ENCODE measurements at regions not wholly inside any gene's neighbourhood (a gene's known extent, or its start where the extent isn't known, plus 50 kb on each side); places are given as distances from the start of the nearest gene placed in this dataset.

DNA sequence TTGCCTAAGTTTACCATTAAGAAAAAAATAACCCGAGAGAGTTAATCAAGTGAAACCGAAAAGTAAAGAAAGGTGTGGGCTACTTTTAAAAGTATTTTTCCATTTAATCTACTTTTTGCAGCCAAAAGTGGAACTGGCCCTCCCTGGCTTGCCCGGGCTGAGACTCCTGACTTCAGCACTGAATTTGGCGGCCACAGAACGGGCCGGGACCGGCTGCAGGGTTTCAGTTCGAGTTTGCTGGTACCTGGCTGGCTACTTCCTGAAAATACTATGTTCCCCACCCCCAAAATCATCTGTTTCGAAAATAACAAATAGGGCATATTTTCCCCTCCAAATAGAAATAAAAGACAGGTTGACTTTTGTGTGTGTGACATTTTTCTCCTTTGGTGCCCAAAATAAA, 173.4 kb upstream of the EXOC2 start:
- RAD21 ChIA-PET (ENCODE audit: unreplicated experiment) = no interaction called here
- TF ChIP-seq GATAD2B (conservative IDR thresholded peaks at IDR 0.05; ENCODE audit: low read depth) = no peak
- TF ChIP-seq POU2F2 (IDR thresholded peaks at IDR 0.05; ENCODE audit: borderline replicate concordance, low read depth, low read length) = no peak
- TF ChIP-seq ZNF24 (IDR thresholded peaks at IDR 0.05) = no peak
- TF ChIP-seq KDM1A (IDR thresholded peaks at IDR 0.05; ENCODE audit: borderline replicate concordance) = no peak
- no peak for TF ChIP-seq CHD2 (IDR thresholded peaks at IDR 0.05; ENCODE audit: borderline replicate concordance, low read depth, low read length)
- TF ChIP-seq CBFB (IDR thresholded peaks at IDR 0.05; ENCODE audit: low read depth) = no peak
- no peak for TF ChIP-seq ETV6 (conservative IDR thresholded peaks at IDR 0.05 in 1 of 2, IDR thresholded peaks at IDR 0.05 in 1 of 2; ENCODE audit: borderline replicate concordance in 1 of 2, low read depth in 1 of 2)
- TF ChIP-seq SREBF2 (IDR thresholded peaks at IDR 0.05; ENCODE audit: low read length) = no peak
- TF ChIP-seq, protein P1, sequence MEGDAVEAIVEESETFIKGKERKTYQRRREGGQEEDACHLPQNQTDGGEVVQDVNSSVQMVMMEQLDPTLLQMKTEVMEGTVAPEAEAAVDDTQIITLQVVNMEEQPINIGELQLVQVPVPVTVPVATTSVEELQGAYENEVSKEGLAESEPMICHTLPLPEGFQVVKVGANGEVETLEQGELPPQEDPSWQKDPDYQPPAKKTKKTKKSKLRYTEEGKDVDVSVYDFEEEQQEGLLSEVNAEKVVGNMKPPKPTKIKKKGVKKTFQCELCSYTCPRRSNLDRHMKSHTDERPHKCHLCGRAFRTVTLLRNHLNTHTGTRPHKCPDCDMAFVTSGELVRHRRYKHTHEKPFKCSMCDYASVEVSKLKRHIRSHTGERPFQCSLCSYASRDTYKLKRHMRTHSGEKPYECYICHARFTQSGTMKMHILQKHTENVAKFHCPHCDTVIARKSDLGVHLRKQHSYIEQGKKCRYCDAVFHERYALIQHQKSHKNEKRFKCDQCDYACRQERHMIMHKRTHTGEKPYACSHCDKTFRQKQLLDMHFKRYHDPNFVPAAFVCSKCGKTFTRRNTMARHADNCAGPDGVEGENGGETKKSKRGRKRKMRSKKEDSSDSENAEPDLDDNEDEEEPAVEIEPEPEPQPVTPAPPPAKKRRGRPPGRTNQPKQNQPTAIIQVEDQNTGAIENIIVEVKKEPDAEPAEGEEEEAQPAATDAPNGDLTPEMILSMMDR (IDR thresholded peaks at IDR 0.05 in 2 of 3, conservative IDR thresholded peaks at IDR 0.05 in 1 of 3; ENCODE audit: control insufficient read depth in 2 of 3, extremely low read depth in 1 of 3, insufficient read depth in 1 of 3, low read depth in 3 of 3, low read length in 3 of 3) = no peak
- ATAC-seq = no peak

More for the DNA sequence above, 173.4 kb upstream of the EXOC2 start:
- intact Hi-C loops (cut with micrococcal nuclease; ENCODE audit: unreplicated experiment) = no loop called here
- H3K9ac ChIP-seq (ENCODE audit: control insufficient read depth, insufficient read depth, low read length) = no peak overlapping the region
- H3K36me3 ChIP-seq (ENCODE audit: control insufficient read depth in 2 of 2, insufficient read depth in 2 of 2, low read length in 1 of 2) = no peaks in the 10 kb centered on the region
- H3K79me2 ChIP-seq (ENCODE audit: control insufficient read depth, insufficient read depth, low read length) = no peaks in the 10 kb centered on the region
- no peaks in the 10 kb centered on the region for H3K4me1 ChIP-seq (ENCODE audit: control insufficient read depth, insufficient read depth, low read length)
- FAIRE-seq (no peak), DNase-seq (ENCODE audit: low read depth, low spot score) (no peak)
- no peaks in the 10 kb centered on the region for H4K20me1 ChIP-seq (ENCODE audit: control insufficient read depth, insufficient read depth)
- no TSS peak for BruUV-seq (replicated peaks)
- CTCF ChIA-PET = no interaction called here
- WGBS (ENCODE audit: insufficient coverage, insufficient replicate concordance, low lambda C conversion rate, missing lambda C conversion rate) = 28% methylated on average over 9 of the region's 9 CpGs
- H3K4me2 ChIP-seq (ENCODE audit: control insufficient read depth, insufficient read depth) = no peak overlapping the region
- H3K27ac ChIP-seq (ENCODE audit: control insufficient read depth, insufficient read depth) = no peak overlapping the region
- H3K4me3 ChIP-seq = no peak overlapping the region; the same call in 1 of the 2 replicates
- peaks cover 1 to 2% of the 10 kb centered on the region in 2 experiments; a peak in 1 of 4 replicates for H3K27me3 ChIP-seq (replicated peaks in 1 of 2; ENCODE audit: control insufficient read depth in 2 of 2, insufficient read depth in 2 of 2, low read length in 1 of 2)
- no peak overlapping the region for H2AFZ ChIP-seq (ENCODE audit: control insufficient read depth, low read depth, low read length)
- H3K9me3 ChIP-seq (replicated peaks; ENCODE audit: control insufficient read depth, insufficient read depth, low read length) = no peaks in the 10 kb centered on the region; the same call in 2 of the 3 replicates
- SMC1A ChIA-PET (ENCODE audit: uncharacterized antibody, unreplicated experiment) = no interaction called here
- in situ Hi-C loops (cut with MboI) = no loop called here
- POLR2A ChIA-PET = no interaction called here

Measured in GM12878 (cell line).